Ramos (cell line): ENCODE measurements at regions not wholly inside any gene's neighbourhood (a gene's known extent, or its start where the extent isn't known, plus 50 kb on each side); places are given as distances from the start of the nearest gene placed in this dataset.
"Not testable (repeated sequence)": the region's sequence is repeated elsewhere in the genome, so short reads cannot be mapped to it uniquely, and the experiment has no call there.

Source experiments
- in situ Hi-C: fragments of 300-500 bp; cut with MboI; formaldehyde crosslinking; loops from one replicate; pipeline ENCODE4 v1.14.3; 2022; ENCODE audit warnings: low sequenced_read_pairs; ENCODE audit not compliant: unreplicated experiment

GRCh38 chr16:16984091-16984490, 486.7 kb downstream of the XYLT1 start:
- in situ Hi-C loops: not testable (repeated sequence)

- in situ Hi-C loops: no loop called here
Measured at GRCh38 chr16:16985707-16986106, 485.1 kb downstream of the XYLT1 start.

GRCh38 chr16:16988963-16989362, 481.8 kb downstream of the XYLT1 start:
- in situ Hi-C loops: no loop called here

GRCh38 chr16:16989368-16989767, 481.4 kb downstream of the XYLT1 start:
- in situ Hi-C loops: no loop called here

- in situ Hi-C loops: no loop called here
Measured at GRCh38 chr16:16991711-16992110, 479.0 kb downstream of the XYLT1 start.

GRCh38 chr16:16992975-16993765, 477.6 kb downstream of the XYLT1 start:
- in situ Hi-C loops: no loop called here

GRCh38 chr16:16994831-16995230, 475.9 kb downstream of the XYLT1 start:
- in situ Hi-C loops: no loop called here

GRCh38 chr16:16996827-16997226, 473.9 kb downstream of the XYLT1 start:
- in situ Hi-C loops: no loop called here

- in situ Hi-C loops: no loop called here
Measured at GRCh38 chr16:16997349-16997748, 473.4 kb downstream of the XYLT1 start.

GRCh38 chr16:17001471-17001870, 469.3 kb downstream of the XYLT1 start:
- in situ Hi-C loops: no loop called here

- in situ Hi-C loops: no loop called here
Measured at GRCh38 chr16:17002565-17002964, 468.2 kb downstream of the XYLT1 start.

GRCh38 chr16:17005963-17006362, 464.8 kb downstream of the XYLT1 start:
- in situ Hi-C loops: not testable (repeated sequence)

- in situ Hi-C loops: no loop called here
Measured at GRCh38 chr16:17011712-17012111, 459.0 kb downstream of the XYLT1 start.

- in situ Hi-C loops: no loop called here
Measured at GRCh38 chr16:17013038-17013437, 457.7 kb downstream of the XYLT1 start.

GRCh38 chr16:17014484-17015121, 456.2 kb downstream of the XYLT1 start:
- in situ Hi-C loops: no loop called here

GRCh38 chr16:17015702-17016101, 455.1 kb downstream of the XYLT1 start:
- in situ Hi-C loops: no loop called here

- in situ Hi-C loops: no loop called here
Measured at GRCh38 chr16:17017442-17017841, 453.3 kb downstream of the XYLT1 start.

GRCh38 chr16:17018585-17018939, 452.2 kb downstream of the XYLT1 start:
- in situ Hi-C loops: no loop called here

- in situ Hi-C loops: no loop called here
Measured at GRCh38 chr16:17019366-17019765, 451.4 kb downstream of the XYLT1 start.

- in situ Hi-C loops: no loop called here
Measured at GRCh38 chr16:17023606-17024005, 447.2 kb downstream of the XYLT1 start.

- in situ Hi-C loops: no loop called here
Measured at GRCh38 chr16:17024514-17024913, 446.2 kb downstream of the XYLT1 start.
